HG03060 (cell line): ENCODE measurements at regions not wholly inside any gene's neighbourhood (a gene's known extent, or its start where the extent isn't known, plus 50 kb on each side); places are given as distances from the start of the nearest gene placed in this dataset.

Source experiments
- ATAC-seq: cut with Tn5 transposase; IDR thresholded peaks from one replicate; pipeline ENCODE4 v1.9.1; 2021; ENCODE audit warnings: low read depth, moderate number of reproducible peaks; ENCODE audit not compliant: unreplicated experiment

- ATAC-seq: no peak
Measured at GRCh38 chr1:5488448-5488847, 503.8 kb downstream of the NPHP4 start.

DNA sequence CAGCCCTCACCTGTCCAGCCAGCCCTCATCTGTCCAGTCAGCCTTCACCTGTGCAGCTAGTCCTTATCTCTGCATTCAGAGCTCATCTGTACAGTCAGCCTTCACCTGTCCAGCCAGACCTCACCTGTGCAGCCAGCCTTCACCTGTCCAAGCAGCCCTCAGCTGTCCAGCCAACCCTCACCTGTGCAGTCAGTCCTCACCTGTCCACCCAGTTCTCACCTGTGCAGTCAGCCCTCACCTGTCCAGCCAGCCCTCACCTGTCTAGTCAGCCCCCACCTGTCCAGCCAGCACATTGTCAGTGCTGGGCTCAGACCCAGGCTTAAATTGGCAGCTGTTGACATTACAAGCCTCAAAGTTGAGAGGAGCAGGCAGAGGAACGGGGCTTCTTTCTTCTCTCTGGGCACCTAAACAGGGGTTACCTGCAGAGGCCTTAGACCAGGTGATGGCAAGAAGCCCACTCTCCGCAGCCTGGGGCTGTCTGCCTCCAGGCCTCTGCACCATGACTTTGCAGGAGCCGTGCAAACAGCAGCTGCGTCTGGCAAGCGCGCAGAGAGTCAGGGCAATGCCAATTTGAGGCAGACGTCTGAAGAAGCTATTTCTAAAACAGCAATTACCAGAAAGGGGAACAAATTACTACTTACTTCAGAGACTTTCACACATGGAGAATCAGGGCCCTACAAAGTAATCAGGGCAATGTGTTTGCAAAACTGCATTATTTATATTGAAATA lies 506.1 kb downstream of the NPHP4 start:
- ATAC-seq: no peak

GRCh38 chr1:5485436-5485835 lies 506.8 kb downstream of the NPHP4 start:
- ATAC-seq: no peak

DNA sequence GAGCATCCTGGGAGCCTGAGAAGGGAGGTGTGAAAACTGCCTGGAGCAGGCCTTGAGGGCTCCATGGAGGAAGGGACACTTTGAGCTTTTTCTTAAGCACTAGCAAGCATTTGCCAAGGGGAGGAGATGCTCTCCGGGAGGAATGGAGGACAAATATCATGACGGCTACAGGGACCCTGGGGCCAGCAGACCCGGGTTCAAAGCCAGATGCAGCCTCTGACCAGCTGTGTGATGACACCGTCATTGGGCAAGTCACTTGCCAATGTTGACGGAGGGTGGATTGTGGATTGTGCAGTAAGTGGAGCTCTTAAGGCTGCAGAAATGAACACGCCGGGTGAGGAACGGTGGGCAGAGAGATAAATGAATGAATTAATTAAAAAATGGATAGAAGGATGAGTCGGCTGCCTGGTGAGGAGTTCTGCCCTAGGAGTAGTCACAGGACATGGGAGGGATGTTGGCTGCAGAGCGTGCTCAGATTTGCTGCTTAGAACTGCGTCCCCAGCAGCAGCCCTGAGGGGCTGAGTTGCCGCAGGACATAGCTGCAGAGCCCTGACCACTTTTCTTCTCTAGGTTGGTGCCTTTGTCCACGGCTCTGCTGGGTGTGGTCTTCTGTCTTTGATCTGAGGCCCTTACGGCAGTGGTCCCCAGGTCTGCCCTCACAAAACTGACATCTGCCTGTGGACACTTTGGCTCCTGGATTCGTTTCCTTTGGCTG lies 507.6 kb downstream of the NPHP4 start:
- no peak for ATAC-seq

GRCh38 chr1:5481889-5482288 lies 510.3 kb downstream of the NPHP4 start:
- no peak for ATAC-seq

- ATAC-seq: no peak
Measured at GRCh38 chr1:5480906-5481305, 511.3 kb downstream of the NPHP4 start.

DNA sequence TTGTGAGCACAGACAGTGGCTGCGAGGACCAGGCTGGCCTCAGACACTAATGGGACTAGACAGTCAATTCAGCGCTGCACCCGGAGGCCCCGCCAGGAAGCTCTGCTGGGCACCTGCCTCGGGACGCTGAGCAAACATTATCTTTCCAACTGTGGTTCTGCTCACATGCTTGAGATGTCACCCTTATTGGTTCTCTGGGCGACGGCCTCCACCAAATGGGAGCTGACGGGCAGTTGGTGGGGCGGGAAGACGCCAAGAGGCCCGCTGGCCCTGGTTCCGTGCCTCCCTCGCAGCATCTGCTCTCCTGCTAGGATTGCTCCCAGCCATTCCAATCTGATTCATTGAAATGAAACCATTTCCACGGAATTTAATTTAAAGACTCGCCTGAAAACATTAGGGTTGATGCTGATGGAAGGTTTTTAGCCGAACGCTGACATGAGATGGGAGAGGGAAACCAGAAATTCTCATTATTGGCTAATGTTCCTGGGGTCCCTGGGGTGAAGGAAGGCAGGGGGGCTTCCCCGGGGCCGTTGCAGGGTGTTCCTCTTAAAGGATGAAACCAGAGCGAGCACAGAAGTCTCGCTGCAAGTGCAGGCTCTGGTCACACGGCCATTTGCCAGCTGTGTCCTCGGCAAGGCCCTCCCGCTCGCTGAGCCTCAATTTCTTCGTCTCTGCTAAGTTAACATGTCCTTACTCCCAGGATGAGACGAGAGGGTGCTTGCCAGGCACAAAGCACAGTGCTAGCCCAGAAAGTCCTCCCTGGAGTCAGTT lies 512.2 kb downstream of the NPHP4 start:
- no peak for ATAC-seq

GRCh38 chr1:5478961-5479360 lies 513.3 kb downstream of the NPHP4 start:
- ATAC-seq: no peak

DNA sequence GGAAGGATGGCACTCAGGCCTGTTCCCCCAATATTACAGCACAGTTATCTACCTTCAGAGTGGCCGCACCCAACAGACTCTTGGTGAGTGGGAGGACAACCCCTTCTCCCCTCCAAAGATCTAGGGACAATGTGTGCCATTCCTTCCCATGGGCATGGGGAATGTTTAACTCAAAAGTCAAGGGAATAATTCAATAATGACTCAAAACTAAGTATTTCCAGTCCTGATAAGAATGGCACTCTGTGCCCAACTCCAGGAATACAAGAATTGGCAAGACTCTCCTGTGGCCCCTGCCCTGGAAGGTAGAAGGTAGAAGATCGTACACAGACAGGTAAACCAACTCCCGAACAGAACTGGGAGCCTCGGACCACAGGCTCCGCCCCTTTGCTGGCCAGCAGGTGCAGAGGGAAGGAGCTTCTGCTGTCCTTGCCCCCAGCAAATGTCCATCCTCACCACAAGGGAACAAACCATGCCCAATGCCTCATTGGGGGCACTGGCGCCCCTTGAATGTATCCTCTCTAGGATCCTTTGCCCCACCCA lies 514.0 kb downstream of the NPHP4 start:
- no peak for ATAC-seq

- ATAC-seq: no peak
Measured at GRCh38 chr1:5477716-5478115, 514.5 kb downstream of the NPHP4 start.

DNA sequence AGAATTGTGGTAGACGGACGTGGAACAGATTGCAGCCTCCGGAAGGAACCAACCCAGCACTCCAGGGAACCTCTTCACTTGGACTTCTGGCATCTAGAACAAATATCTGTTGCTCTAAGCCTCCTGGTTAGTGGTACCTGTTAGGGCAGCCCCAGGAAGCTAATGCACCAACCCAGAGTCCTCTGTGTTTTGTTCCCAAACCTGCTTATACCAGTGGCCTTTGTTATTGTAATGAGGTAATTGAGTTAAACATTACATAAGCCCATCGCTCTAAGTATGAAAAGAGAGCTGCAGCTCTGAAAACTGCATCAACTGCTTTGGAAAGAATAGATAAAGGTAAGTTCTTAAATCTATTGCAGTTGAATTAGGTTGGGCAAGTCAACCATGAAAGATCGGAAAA lies 516.7 kb downstream of the NPHP4 start:
- no peak for ATAC-seq

DNA sequence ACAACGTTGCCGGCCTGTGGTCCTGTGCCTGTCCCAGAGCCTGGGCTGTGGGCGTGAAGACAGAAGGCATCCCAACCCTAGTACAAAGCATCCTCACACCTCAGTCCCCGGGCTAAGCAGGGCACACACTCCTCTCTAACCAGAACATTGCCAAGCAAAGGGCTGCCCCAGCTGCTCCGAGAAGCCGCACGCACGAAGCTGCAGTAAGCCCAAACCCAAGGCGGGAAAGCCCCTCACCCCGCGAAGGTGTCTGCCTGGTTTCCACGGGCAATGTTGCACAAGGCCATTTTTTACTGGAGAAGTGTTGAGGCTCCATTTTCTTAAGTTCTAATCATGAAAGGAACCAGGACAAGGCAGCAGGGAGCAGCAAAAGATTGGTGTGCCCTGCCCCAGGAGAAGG lies 519.0 kb downstream of the NPHP4 start:
- ATAC-seq: no peak

DNA sequence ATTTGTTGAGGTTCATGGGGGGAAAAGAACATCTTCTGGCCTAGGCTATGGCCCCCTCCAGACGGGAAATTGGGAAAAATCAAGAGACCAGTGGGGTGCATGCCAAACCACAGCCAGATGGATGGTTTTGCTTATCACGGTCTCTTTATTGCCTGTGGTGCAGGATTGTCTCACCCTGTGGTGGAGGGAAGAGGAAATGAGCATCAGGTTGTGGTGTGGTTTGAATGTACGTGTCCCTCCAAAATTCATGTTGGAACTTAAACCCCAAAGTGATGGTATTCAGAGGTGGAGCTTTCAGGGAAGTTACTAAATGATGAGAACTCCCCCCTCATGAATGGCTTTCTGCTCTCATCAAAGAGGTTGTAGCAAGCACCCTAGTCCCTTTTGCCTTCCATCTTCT lies 525.7 kb downstream of the NPHP4 start:
- no peak for ATAC-seq

- no peak for ATAC-seq
Measured at GRCh38 chr1:5465281-5465711, 526.9 kb downstream of the NPHP4 start.

GRCh38 chr1:5464366-5464765 lies 527.9 kb downstream of the NPHP4 start:
- no peak for ATAC-seq

DNA sequence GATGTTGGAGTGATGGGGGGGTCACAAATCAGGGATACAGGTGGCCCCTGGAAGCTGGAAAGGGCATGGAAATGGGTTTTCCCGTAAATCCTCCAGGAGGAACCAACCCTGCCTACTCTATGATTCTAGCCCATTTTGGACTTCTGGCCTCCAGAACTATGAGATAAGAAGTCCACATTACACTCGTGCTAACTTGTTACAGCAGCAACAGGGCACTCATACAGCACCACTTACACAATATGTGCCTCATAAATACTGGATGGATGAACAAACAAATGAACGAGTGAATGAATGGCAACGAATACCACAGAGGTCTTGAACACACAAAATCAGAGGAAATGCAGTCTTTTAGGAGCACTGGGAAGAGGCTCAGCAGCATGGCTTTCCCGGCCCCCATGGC lies 531.3 kb downstream of the NPHP4 start:
- no peak for ATAC-seq

GRCh38 chr1:5459839-5460610 lies 532.2 kb downstream of the NPHP4 start:
- ATAC-seq: no peak

DNA sequence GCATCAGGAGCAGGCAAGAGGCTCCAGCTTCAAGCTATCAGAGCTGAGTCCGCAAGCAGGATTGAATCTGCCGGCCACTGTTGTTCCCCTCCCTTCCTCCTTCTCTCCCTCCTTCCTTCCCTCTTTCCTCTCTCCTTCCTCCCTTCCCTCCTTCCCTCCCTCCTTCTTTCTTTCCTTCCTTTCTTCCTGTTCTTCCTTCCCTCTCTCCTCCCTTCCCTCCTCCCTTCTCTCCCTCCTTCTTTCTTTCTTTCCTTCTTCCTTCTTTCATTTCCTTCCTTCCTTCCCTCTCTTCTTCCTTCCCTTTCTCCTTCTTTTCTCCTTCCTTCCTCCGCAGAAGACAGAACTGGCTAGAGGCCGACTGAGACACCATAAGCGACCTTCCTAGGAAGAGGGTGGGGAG lies 534.0 kb downstream of the NPHP4 start:
- ATAC-seq: no peak

DNA sequence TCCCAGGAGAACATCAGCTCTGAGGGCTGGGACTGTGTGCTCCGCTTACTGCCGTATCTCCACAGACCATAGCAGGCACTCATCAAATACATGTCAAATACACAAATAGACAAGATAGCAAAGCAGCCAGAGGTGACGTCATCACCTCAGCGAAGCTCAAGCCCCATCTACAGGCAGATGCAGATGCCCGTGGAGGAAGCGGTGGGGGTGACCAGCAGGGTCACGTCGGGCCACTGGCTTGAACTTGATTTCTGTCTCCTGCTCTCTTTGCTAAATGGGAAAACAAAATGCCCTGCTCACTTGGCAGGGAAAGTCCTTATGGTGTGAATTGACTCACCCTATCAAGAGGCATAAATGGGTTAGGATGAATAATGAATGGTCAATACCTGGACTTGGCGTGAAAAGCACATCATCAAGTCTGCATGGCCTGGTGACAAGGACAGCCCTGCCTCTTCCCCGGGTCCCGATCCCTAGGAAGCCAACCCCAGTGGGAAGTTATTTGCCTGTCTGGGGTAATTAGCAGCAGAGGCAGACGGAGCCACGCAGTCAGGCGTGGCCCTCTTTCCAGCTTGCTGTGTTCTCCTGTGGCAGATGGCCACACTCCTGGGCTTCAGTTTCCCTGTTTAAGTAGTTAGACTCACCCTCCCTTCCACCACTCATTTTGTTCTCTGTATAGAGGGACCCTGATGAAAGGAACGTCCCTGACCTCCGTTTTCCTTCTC lies 536.0 kb downstream of the NPHP4 start:
- ATAC-seq: no peak

- ATAC-seq: no peak
Measured at GRCh38 chr1:5455651-5456050, 536.6 kb downstream of the NPHP4 start.
